ENCODE measurements at regions not wholly inside any gene's neighbourhood (a gene's known extent, or its start where the extent isn't known, plus 50 kb on each side); places are given as distances from the start of the nearest gene placed in this dataset.

DNA sequence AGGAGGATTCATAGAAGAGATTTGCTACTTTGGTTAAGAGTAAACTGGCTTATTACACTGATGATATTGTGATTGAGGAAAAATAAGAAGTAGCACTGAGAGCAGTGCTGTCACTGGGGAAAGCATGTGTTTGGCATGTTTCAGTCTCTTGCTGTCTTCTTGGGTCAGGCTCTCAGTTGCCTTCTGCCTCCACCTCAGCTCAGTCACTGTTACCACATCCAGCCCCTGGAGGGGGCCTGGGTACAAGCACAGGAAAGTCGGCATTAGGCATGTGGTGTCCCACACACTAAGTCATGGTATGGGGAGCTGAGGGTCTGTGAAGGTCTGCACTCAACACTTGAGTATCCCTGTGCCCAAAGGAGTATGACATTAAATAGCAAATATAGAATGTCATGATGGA lies 958.3 kb upstream of the CDH9 start:
- no peak for TF ChIP-seq EZH2 (IDR thresholded peaks at IDR 0.05; ENCODE audit: low read length, missing control alignments)
- TF ChIP-seq, protein P1, sequence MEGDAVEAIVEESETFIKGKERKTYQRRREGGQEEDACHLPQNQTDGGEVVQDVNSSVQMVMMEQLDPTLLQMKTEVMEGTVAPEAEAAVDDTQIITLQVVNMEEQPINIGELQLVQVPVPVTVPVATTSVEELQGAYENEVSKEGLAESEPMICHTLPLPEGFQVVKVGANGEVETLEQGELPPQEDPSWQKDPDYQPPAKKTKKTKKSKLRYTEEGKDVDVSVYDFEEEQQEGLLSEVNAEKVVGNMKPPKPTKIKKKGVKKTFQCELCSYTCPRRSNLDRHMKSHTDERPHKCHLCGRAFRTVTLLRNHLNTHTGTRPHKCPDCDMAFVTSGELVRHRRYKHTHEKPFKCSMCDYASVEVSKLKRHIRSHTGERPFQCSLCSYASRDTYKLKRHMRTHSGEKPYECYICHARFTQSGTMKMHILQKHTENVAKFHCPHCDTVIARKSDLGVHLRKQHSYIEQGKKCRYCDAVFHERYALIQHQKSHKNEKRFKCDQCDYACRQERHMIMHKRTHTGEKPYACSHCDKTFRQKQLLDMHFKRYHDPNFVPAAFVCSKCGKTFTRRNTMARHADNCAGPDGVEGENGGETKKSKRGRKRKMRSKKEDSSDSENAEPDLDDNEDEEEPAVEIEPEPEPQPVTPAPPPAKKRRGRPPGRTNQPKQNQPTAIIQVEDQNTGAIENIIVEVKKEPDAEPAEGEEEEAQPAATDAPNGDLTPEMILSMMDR (conservative IDR thresholded peaks at IDR 0.05 in 1 of 2, IDR thresholded peaks at IDR 0.05 in 1 of 2; ENCODE audit: low read depth in 1 of 2, low read length in 2 of 2) = no peak
- no peaks in the 10 kb centered on the region for H3K79me2 ChIP-seq (ENCODE audit: control insufficient read depth, insufficient read depth, low read length)

DNA sequence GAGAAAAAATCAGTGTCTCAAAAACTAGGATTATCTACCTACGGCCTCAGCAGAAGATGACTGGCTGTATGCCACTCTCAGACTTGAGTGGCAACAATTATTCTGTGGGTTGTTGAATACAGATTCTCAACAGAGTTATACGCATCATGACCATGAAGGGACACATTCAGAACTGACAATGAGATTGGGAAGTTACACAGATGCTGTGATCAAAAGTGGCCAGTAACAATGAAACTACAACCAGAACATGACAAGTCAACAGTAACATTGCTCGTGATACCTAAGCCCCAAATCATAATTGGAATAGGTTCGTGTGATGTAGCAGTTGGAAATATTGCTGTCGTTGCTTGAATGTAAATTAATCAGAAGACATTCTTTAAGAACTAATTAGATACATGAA lies 957.5 kb upstream of the CDH9 start:
- Histone ChIP-seq H3K27me3 (ENCODE audit: control insufficient read depth, insufficient read depth, low read length) (no peaks in the 10 kb centered on the region), H3K4me2 (ENCODE audit: extremely low read depth, insufficient read depth, low read length) (no peak overlapping the region), H3K4me1 (ENCODE audit: control insufficient read depth, extremely low read depth, insufficient read depth, low read length) (no peaks in the 10 kb centered on the region), H3K9ac (ENCODE audit: insufficient read depth, low read length) (no peak overlapping the region), H4K20me1 (ENCODE audit: control insufficient read depth, extremely low read depth, insufficient read depth, low read length) (no peaks in the 10 kb centered on the region), H3K27ac (ENCODE audit: insufficient read depth, low read length) (no peak overlapping the region), H2AFZ (ENCODE audit: low read length) (no peak overlapping the region), H3K79me2 (ENCODE audit: control insufficient read depth, insufficient read depth, low read length) (no peaks in the 10 kb centered on the region), H3K4me3 (replicated peaks in 1 of 4; ENCODE audit: control extremely low read depth in 1 of 4, insufficient read depth in 1 of 4, low read depth in 3 of 4, low read length in 4 of 4) (no peak overlapping the region), H3K36me3 (ENCODE audit: control insufficient read depth, insufficient read depth, low read length) (no peaks in the 10 kb centered on the region), H3K9me3 (ENCODE audit: control insufficient read depth, insufficient read depth, low read depth, low read length) (no peaks in the 10 kb centered on the region)
- no peak for DNase-seq (ENCODE audit: low read depth in 2 of 2)
- no peak for TF ChIP-seq EZH2 (IDR thresholded peaks at IDR 0.05; ENCODE audit: low read length, missing control alignments)
- TF ChIP-seq, protein P1 (conservative IDR thresholded peaks at IDR 0.05 in 1 of 2, IDR thresholded peaks at IDR 0.05 in 1 of 2; ENCODE audit: low read depth in 1 of 2, low read length in 2 of 2) = no peak

More for the DNA sequence above, 958.3 kb upstream of the CDH9 start:
- H4K20me1 ChIP-seq (ENCODE audit: control insufficient read depth, extremely low read depth, insufficient read depth, low read length) = no peaks in the 10 kb centered on the region
- H3K4me3 ChIP-seq (replicated peaks in 1 of 4; ENCODE audit: control extremely low read depth in 1 of 4, insufficient read depth in 1 of 4, low read depth in 3 of 4, low read length in 4 of 4) = no peak overlapping the region
- H3K9ac ChIP-seq (ENCODE audit: insufficient read depth, low read length) = no peak overlapping the region
- H3K4me1 ChIP-seq (ENCODE audit: control insufficient read depth, extremely low read depth, insufficient read depth, low read length) = no peaks in the 10 kb centered on the region
- DNase-seq (ENCODE audit: low read depth in 2 of 2) = no peak
- no peak overlapping the region for H2AFZ ChIP-seq (ENCODE audit: low read length)
- no peaks in the 10 kb centered on the region for H3K36me3 ChIP-seq (ENCODE audit: control insufficient read depth, insufficient read depth, low read length)
- H3K27me3 ChIP-seq (ENCODE audit: control insufficient read depth, insufficient read depth, low read length) = no peaks in the 10 kb centered on the region
- H3K27ac ChIP-seq (ENCODE audit: insufficient read depth, low read length) = no peak overlapping the region
- H3K9me3 ChIP-seq (ENCODE audit: control insufficient read depth, insufficient read depth, low read depth, low read length) = no peaks in the 10 kb centered on the region
- no peak overlapping the region for H3K4me2 ChIP-seq (ENCODE audit: extremely low read depth, insufficient read depth, low read length)

GRCh38 chr5:27978322-27978721 lies 939.9 kb upstream of the CDH9 start:
- TF ChIP-seq EZH2 (IDR thresholded peaks at IDR 0.05; ENCODE audit: low read length, missing control alignments) = no peak
- TF ChIP-seq, protein P1 (conservative IDR thresholded peaks at IDR 0.05 in 1 of 2, IDR thresholded peaks at IDR 0.05 in 1 of 2; ENCODE audit: low read depth in 1 of 2, low read length in 2 of 2) = no peak
- Histone ChIP-seq H3K27me3 (ENCODE audit: control insufficient read depth, insufficient read depth, low read length) (no peaks in the 10 kb centered on the region), H3K4me2 (ENCODE audit: extremely low read depth, insufficient read depth, low read length) (no peak overlapping the region), H3K36me3 (ENCODE audit: control insufficient read depth, insufficient read depth, low read length) (no peaks in the 10 kb centered on the region), H2AFZ (ENCODE audit: low read length) (no peak overlapping the region), H3K4me3 (replicated peaks in 1 of 4; ENCODE audit: control extremely low read depth in 1 of 4, insufficient read depth in 1 of 4, low read depth in 3 of 4, low read length in 4 of 4) (no peak overlapping the region), H3K9ac (ENCODE audit: insufficient read depth, low read length) (no peak overlapping the region), H3K27ac (ENCODE audit: insufficient read depth, low read length) (no peak overlapping the region), H3K79me2 (ENCODE audit: control insufficient read depth, insufficient read depth, low read length) (no peaks in the 10 kb centered on the region), H3K9me3 (ENCODE audit: control insufficient read depth, insufficient read depth, low read depth, low read length) (no peaks in the 10 kb centered on the region), H4K20me1 (ENCODE audit: control insufficient read depth, extremely low read depth, insufficient read depth, low read length) (no peaks in the 10 kb centered on the region), H3K4me1 (ENCODE audit: control insufficient read depth, extremely low read depth, insufficient read depth, low read length) (no peaks in the 10 kb centered on the region)
- no peak for DNase-seq (ENCODE audit: low read depth in 2 of 2)

Data from fibroblast of lung (primary cell).